ENCODE measurements at regions not wholly inside any gene's neighbourhood (a gene's known extent, or its start where the extent isn't known, plus 50 kb on each side); places are given as distances from the start of the nearest gene placed in this dataset.

DNA sequence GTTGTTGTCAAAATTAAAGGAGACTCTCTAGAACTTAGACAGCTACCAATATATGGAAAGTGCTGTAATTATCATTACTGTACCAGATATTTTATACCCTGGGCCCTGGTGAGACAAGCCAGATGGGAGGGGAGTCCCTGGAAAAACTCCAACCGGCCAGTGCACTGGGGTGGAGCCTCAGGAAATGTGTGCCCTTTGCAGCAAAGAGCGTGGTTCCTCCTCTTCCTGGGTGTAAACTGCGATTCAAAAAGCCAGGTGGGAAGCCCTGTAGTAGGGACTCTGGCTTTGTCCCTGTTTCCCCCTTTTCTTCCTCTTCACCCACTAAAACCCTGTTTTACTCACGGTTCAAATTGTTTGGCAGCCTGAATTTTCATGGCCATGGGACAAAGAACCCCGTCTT lies 812.3 kb downstream of the PLA2G4A start:
- no peak overlapping the region for H3K4me3 ChIP-seq (ENCODE audit: severe bottlenecking)
- DNase-seq (ENCODE audit: low spot score) (no peak), ATAC-seq (ENCODE audit: low read depth) (no peak)
- peaks cover 1% of the 10 kb centered on the region for H3K9me3 ChIP-seq (ENCODE audit: severe bottlenecking)
- H3K36me3 ChIP-seq (ENCODE audit: low read depth), result no peaks in the 10 kb centered on the region
- no peak overlapping the region for H3K27ac ChIP-seq (ENCODE audit: poor library complexity, severe bottlenecking)
- no peaks in the 10 kb centered on the region for H3K27me3 ChIP-seq (ENCODE audit: insufficient read depth, poor library complexity, severe bottlenecking)
- no peaks in the 10 kb centered on the region for H3K4me1 ChIP-seq (ENCODE audit: insufficient read depth, poor library complexity, severe bottlenecking)
- TF ChIP-seq, protein P1, sequence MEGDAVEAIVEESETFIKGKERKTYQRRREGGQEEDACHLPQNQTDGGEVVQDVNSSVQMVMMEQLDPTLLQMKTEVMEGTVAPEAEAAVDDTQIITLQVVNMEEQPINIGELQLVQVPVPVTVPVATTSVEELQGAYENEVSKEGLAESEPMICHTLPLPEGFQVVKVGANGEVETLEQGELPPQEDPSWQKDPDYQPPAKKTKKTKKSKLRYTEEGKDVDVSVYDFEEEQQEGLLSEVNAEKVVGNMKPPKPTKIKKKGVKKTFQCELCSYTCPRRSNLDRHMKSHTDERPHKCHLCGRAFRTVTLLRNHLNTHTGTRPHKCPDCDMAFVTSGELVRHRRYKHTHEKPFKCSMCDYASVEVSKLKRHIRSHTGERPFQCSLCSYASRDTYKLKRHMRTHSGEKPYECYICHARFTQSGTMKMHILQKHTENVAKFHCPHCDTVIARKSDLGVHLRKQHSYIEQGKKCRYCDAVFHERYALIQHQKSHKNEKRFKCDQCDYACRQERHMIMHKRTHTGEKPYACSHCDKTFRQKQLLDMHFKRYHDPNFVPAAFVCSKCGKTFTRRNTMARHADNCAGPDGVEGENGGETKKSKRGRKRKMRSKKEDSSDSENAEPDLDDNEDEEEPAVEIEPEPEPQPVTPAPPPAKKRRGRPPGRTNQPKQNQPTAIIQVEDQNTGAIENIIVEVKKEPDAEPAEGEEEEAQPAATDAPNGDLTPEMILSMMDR (IDR thresholded peaks at IDR 0.05; ENCODE audit: poor library complexity, severe bottlenecking), result no peak

DNA sequence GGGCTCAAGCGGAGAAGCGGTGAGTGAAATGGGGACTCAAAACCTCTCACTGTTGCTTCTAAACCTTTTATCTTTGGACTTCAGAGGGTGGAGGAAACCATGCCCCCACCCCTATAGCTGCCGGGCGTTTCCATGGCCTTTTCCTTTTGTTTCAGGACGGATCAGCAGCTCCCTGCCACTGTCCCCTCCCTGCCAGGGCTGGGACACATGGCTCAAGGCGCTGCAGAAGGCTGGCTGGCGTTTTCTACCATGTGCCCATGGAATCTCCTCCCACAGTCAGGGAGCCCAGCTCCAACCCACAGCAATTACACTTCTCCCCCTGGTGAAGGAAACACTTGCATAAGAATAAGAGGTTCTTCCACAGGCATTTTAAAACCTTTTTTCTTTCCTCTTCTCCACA lies 812.7 kb downstream of the PLA2G4A start:
- no peak for ATAC-seq (ENCODE audit: low read depth)
- DNase-seq (ENCODE audit: low spot score), result no peak

DNA sequence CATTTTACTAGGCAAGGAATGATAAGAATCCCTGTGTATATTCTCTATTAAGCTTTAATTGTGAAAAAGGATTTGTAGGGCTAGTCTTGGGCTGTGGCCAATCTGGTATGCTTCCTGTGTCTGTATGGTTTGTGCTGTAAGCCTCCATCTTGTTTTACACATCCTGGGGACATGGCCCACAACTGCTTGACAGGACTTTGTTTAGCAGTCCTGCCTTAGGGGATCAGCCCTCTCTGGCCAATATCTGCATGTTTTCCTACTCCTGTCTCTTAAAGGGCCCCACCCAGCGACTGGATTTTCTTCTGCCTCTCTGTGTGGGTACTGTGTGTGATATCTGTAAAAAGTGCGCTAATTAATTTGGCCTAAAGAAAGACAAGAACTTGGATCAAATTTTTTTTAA lies 813.2 kb downstream of the PLA2G4A start:
- Histone ChIP-seq H3K36me3 (ENCODE audit: low read depth) (no peaks in the 10 kb centered on the region), H3K27ac (ENCODE audit: poor library complexity, severe bottlenecking) (no peak overlapping the region), H3K27me3 (ENCODE audit: insufficient read depth, poor library complexity, severe bottlenecking) (no peaks in the 10 kb centered on the region), H3K9me3 (ENCODE audit: severe bottlenecking) (peaks cover 1% of the 10 kb centered on the region), H3K4me3 (ENCODE audit: severe bottlenecking) (no peak overlapping the region), H3K4me1 (ENCODE audit: insufficient read depth, poor library complexity, severe bottlenecking) (no peaks in the 10 kb centered on the region)
- ATAC-seq (ENCODE audit: low read depth) (no peak), DNase-seq (ENCODE audit: low spot score) (no peak)
- TF ChIP-seq, protein P1 (IDR thresholded peaks at IDR 0.05; ENCODE audit: poor library complexity, severe bottlenecking), result no peak

More for the DNA sequence above, 812.7 kb downstream of the PLA2G4A start:
- peaks cover 1% of the 10 kb centered on the region for H3K9me3 ChIP-seq (ENCODE audit: severe bottlenecking)
- no peaks in the 10 kb centered on the region for H3K36me3 ChIP-seq (ENCODE audit: low read depth)
- TF ChIP-seq, protein P1 (IDR thresholded peaks at IDR 0.05; ENCODE audit: poor library complexity, severe bottlenecking), result no peak
- no peak overlapping the region for H3K27ac ChIP-seq (ENCODE audit: poor library complexity, severe bottlenecking)
- H3K27me3 ChIP-seq (ENCODE audit: insufficient read depth, poor library complexity, severe bottlenecking), result no peaks in the 10 kb centered on the region
- H3K4me3 ChIP-seq (ENCODE audit: severe bottlenecking), result no peak overlapping the region
- H3K4me1 ChIP-seq (ENCODE audit: insufficient read depth, poor library complexity, severe bottlenecking), result no peaks in the 10 kb centered on the region

DNA sequence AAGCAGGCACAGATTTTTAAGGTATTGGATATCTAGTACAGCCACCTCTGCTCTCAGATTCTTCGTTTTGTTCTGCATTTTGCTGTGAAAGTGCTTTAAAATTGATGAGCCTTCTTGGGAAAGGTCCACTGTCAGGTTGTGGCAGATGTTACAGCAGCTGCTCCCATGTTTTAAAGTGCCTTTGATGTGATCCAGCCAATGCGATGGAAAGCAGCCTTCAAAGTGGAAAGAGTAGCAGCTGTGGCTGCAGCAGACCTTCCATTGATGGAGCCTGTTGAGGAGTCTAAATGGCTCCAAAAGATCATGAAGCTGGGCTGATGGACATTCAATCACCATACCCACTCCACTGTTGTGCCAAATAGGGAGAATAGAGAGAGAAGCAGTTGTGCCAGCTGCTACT lies 816.9 kb downstream of the PLA2G4A start:
- no peaks in the 10 kb centered on the region for H3K36me3 ChIP-seq (ENCODE audit: low read depth)
- no peaks in the 10 kb centered on the region for H3K9me3 ChIP-seq (ENCODE audit: severe bottlenecking)
- no peak overlapping the region for H3K27ac ChIP-seq (ENCODE audit: poor library complexity, severe bottlenecking)
- no peak for DNase-seq (ENCODE audit: low spot score)
- ATAC-seq (ENCODE audit: low read depth), result no peak
- no peak overlapping the region for H3K4me3 ChIP-seq (ENCODE audit: severe bottlenecking)
- TF ChIP-seq, protein P1 (IDR thresholded peaks at IDR 0.05; ENCODE audit: poor library complexity, severe bottlenecking), result no peak
- no peaks in the 10 kb centered on the region for H3K27me3 ChIP-seq (ENCODE audit: insufficient read depth, poor library complexity, severe bottlenecking)
- H3K4me1 ChIP-seq (ENCODE audit: insufficient read depth, poor library complexity, severe bottlenecking), result peaks cover 5% of the 10 kb centered on the region

DNA sequence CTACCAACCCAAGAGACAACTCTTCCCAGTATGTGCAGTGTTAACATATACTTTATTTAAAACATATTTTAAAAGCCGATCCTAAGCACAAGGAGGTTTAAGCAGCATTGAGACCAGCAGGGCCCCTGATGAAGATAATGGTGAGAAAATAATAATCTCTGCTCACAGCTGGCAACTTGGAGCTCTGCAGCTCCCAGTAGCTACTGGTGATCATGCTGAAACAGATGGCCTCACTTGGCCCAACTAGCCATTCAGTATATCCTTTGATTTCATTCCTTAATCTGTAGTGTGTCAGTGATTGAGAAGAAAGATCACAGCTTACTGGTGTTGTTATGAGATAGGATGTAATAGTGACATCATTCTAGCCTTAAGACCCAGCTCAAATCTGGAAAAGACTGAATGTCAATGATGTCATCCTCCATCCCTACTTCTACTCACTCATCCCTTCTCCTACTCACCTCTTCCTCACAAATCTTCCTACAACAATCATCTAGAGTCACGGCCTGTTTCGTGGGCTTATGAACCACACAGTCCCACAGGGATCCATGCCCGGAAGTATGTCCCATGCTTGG lies 817.9 kb downstream of the PLA2G4A start:
- TF ChIP-seq, protein P1 (IDR thresholded peaks at IDR 0.05; ENCODE audit: poor library complexity, severe bottlenecking), result no peak
- DNase-seq (ENCODE audit: low spot score) (no peak), ATAC-seq (ENCODE audit: low read depth) (no peak)
- Histone ChIP-seq H3K4me3 (ENCODE audit: severe bottlenecking) (no peak overlapping the region), H3K9me3 (ENCODE audit: severe bottlenecking) (no peaks in the 10 kb centered on the region), H3K36me3 (ENCODE audit: low read depth) (no peaks in the 10 kb centered on the region), H3K27me3 (ENCODE audit: insufficient read depth, poor library complexity, severe bottlenecking) (no peaks in the 10 kb centered on the region), H3K27ac (ENCODE audit: poor library complexity, severe bottlenecking) (no peak overlapping the region), H3K4me1 (ENCODE audit: insufficient read depth, poor library complexity, severe bottlenecking) (peaks cover 5% of the 10 kb centered on the region)
